ENCODE measurements at regions not wholly inside any gene's neighbourhood (a gene's known extent, or its start where the extent isn't known, plus 50 kb on each side); places are given as distances from the start of the nearest gene placed in this dataset.

- TF ChIP-seq CTCF (conservative IDR thresholded peaks at IDR 0.05; ENCODE audit: low read depth in 2 of 2) (no peak), CREB1 (CRISPR knock-in tag; IDR thresholded peaks at IDR 0.05; ENCODE audit: low read depth) (no peak), REST (IDR thresholded peaks at IDR 0.05; ENCODE audit: unreplicated experiment) (no peak), EZH2 (IDR thresholded peaks at IDR 0.05; ENCODE audit: low read depth, unreplicated experiment) (no peak), POLR2AphosphoS5 (IDR thresholded peaks at IDR 0.05; ENCODE audit: low read depth) (no peak), ZNF114 (CRISPR knock-in tag; IDR thresholded peaks at IDR 0.05) (no peak), STAT1 (IDR thresholded peaks at IDR 0.05; ENCODE audit: unreplicated experiment) (no peak), EZH2phosphoT487 (IDR thresholded peaks at IDR 0.05; ENCODE audit: unreplicated experiment) (no peak), NANOG (IDR thresholded peaks at IDR 0.05; ENCODE audit: borderline replicate concordance) (no peak), JUNB (IDR thresholded peaks at IDR 0.05; ENCODE audit: unreplicated experiment) (no peak), ETS1 (IDR thresholded peaks at IDR 0.05) (no peak)
These were observed 630.6 kb upstream of the ZWINT start for GRCh38 chr10:56991591-56992069.
